ENCODE measurements at regions not wholly inside any gene's neighbourhood (a gene's known extent, or its start where the extent isn't known, plus 50 kb on each side); places are given as distances from the start of the nearest gene placed in this dataset.
"Not testable (repeated sequence)": the region's sequence is repeated elsewhere in the genome, so short reads cannot be mapped to it uniquely, and the experiment has no call there.

GRCh38 chr16:88178251-88178650 lies 204.5 kb upstream of the ZNF469 start:
- TF ChIP-seq ZFP3 (CRISPR knock-in tag; IDR thresholded peaks at IDR 0.05); CSDC2 (CRISPR knock-in tag; IDR thresholded peaks at IDR 0.05); ARNTL (CRISPR knock-in tag; IDR thresholded peaks at IDR 0.05; ENCODE audit: borderline replicate concordance, low read depth); TOX (CRISPR knock-in tag; IDR thresholded peaks at IDR 0.05; ENCODE audit: borderline replicate concordance); ZNF70 (CRISPR knock-in tag; IDR thresholded peaks at IDR 0.05); OSR1 (CRISPR knock-in tag; IDR thresholded peaks at IDR 0.05); RARB (CRISPR knock-in tag; IDR thresholded peaks at IDR 0.05): not testable (repeated sequence)
- TF ChIP-seq, protein P1, sequence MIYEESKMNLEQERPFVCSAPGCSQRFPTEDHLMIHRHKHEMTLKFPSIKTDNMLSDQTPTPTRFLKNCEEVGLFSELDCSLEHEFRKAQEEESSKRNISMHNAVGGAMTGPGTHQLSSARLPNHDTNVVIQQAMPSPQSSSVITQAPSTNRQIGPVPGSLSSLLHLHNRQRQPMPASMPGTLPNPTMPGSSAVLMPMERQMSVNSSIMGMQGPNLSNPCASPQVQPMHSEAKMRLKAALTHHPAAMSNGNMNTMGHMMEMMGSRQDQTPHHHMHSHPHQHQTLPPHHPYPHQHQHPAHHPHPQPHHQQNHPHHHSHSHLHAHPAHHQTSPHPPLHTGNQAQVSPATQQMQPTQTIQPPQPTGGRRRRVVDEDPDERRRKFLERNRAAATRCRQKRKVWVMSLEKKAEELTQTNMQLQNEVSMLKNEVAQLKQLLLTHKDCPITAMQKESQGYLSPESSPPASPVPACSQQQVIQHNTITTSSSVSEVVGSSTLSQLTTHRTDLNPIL (CRISPR knock-in tag; IDR thresholded peaks at IDR 0.05; ENCODE audit: low read depth): not testable (repeated sequence)
- TF ChIP-seq, protein P2, sequence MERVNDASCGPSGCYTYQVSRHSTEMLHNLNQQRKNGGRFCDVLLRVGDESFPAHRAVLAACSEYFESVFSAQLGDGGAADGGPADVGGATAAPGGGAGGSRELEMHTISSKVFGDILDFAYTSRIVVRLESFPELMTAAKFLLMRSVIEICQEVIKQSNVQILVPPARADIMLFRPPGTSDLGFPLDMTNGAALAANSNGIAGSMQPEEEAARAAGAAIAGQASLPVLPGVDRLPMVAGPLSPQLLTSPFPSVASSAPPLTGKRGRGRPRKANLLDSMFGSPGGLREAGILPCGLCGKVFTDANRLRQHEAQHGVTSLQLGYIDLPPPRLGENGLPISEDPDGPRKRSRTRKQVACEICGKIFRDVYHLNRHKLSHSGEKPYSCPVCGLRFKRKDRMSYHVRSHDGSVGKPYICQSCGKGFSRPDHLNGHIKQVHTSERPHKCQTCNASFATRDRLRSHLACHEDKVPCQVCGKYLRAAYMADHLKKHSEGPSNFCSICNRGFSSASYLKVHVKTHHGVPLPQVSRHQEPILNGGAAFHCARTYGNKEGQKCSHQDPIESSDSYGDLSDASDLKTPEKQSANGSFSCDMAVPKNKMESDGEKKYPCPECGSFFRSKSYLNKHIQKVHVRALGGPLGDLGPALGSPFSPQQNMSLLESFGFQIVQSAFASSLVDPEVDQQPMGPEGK (CRISPR knock-in tag; IDR thresholded peaks at IDR 0.05; ENCODE audit: borderline replicate concordance): not testable (repeated sequence)
